ENCODE measurements at regions not wholly inside any gene's neighbourhood (a gene's known extent, or its start where the extent isn't known, plus 50 kb on each side); places are given as distances from the start of the nearest gene placed in this dataset.

GRCh38 chr15:22257047-22258008 lies 177.0 kb downstream of the OR4M2 start:
- H3K4me3 ChIP-seq (ENCODE audit: low read depth, low read length, poor library complexity, severe bottlenecking), result no peak overlapping the region
- no peak overlapping the region for H3K27ac ChIP-seq (ENCODE audit: low read depth, low read length, poor library complexity, severe bottlenecking)
- H3K4me2 ChIP-seq (ENCODE audit: low read length), result no peak overlapping the region
- H3K36me3 ChIP-seq (ENCODE audit: insufficient read depth, low read length), result no peaks in the 10 kb centered on the region
- peaks cover 38% of the 10 kb centered on the region for H3K4me1 ChIP-seq (ENCODE audit: insufficient read depth, low read length, poor library complexity, severe bottlenecking)
- BruUV-seq (replicated peaks), result no TSS peak
- H3K9me2 ChIP-seq (ENCODE audit: insufficient read depth, low read length), result no peaks in the 10 kb centered on the region
- no peaks in the 10 kb centered on the region for H3K79me2 ChIP-seq (ENCODE audit: insufficient read depth, low read depth, low read length)
- ChIA-PET POLR2A (no interaction called here), CTCF (ENCODE audit: unreplicated experiment) (no interaction called here)
- H4K20me1 ChIP-seq (ENCODE audit: insufficient read depth, low read length), result no peaks in the 10 kb centered on the region
- no peaks in the 10 kb centered on the region for H3K9me3 ChIP-seq (ENCODE audit: low read length)
- TF ChIP-seq EZH2phosphoT487 (IDR thresholded peaks at IDR 0.05; ENCODE audit: borderline replicate concordance, low read depth, low read length) (no peak), CTCF (conservative IDR thresholded peaks at IDR 0.05; ENCODE audit: low read length) (no peak)
- DNase-seq (ENCODE audit: low spot score), result no peak
- intact Hi-C loops (cut with micrococcal nuclease; ENCODE audit: unreplicated experiment), result loop anchor here (10.0 kb wide), 1 partner anchor 537 kb away; no protein-coding TSS in a partner anchor
- no peak overlapping the region for H2AFZ ChIP-seq (ENCODE audit: low read length)

GRCh38 chr15:22258009-22258397 lies 177.7 kb downstream of the OR4M2 start:
- Histone ChIP-seq H3K9me3 (ENCODE audit: low read length) (no peaks in the 10 kb centered on the region), H2AFZ (ENCODE audit: low read length) (no peak overlapping the region), H3K36me3 (ENCODE audit: insufficient read depth, low read length) (no peaks in the 10 kb centered on the region), H3K79me2 (ENCODE audit: insufficient read depth, low read depth, low read length) (no peaks in the 10 kb centered on the region), H3K4me1 (ENCODE audit: insufficient read depth, low read length, poor library complexity, severe bottlenecking) (peaks cover 37% of the 10 kb centered on the region), H3K4me2 (ENCODE audit: low read length) (no peak overlapping the region), H3K27ac (ENCODE audit: low read depth, low read length, poor library complexity, severe bottlenecking) (no peak overlapping the region), H4K20me1 (ENCODE audit: insufficient read depth, low read length) (no peaks in the 10 kb centered on the region), H3K4me3 (ENCODE audit: low read depth, low read length, poor library complexity, severe bottlenecking) (no peak overlapping the region), H3K9me2 (ENCODE audit: insufficient read depth, low read length) (no peaks in the 10 kb centered on the region)
- intact Hi-C loops (cut with micrococcal nuclease; ENCODE audit: unreplicated experiment), result loop anchor here (10.0 kb wide), 1 partner anchor 537 kb away; no protein-coding TSS in a partner anchor
- CTCF ChIA-PET (ENCODE audit: unreplicated experiment), result no interaction called here
- POLR2A ChIA-PET, result no interaction called here
- TF ChIP-seq EZH2phosphoT487 (IDR thresholded peaks at IDR 0.05; ENCODE audit: borderline replicate concordance, low read depth, low read length), result no peak
- no peak for TF ChIP-seq CTCF (conservative IDR thresholded peaks at IDR 0.05; ENCODE audit: low read length)
- BruUV-seq (replicated peaks), result no TSS peak
- DNase-seq (ENCODE audit: low spot score), result no peak

Data from OCI-LY7 (cell line).